K562 (cell line): ENCODE measurements at regions not wholly inside any gene's neighbourhood (a gene's known extent, or its start where the extent isn't known, plus 50 kb on each side); places are given as distances from the start of the nearest gene placed in this dataset.
"Not testable (repeated sequence)": the region's sequence is repeated elsewhere in the genome, so short reads cannot be mapped to it uniquely, and the experiment has no call there.

Experiments
- ATAC-seq: fragments of 200-7000 bp; cut with Tn5 transposase; 3 replicates; pipeline ENCODE4 v1.9.1; 2020; ENCODE audit warnings: moderate library complexity
- BruUV-seq: library from RNA; stranded (reverse); fragments of 400-500 nt; replicated peaks from 2 replicates; lab custom pipeline; 2021; lab: Mats Ljungman, UMichigan
- CTCF ChIA-PET: fragments of 300-600 bp; formaldehyde crosslinking; extraction: SDS; loops from one replicate; lab custom pipeline; 2021; ENCODE audit warnings: low intra/inter-chr PET ratio; lab: Yijun Ruan, JAX
- POLR2A ChIA-PET: fragments of 300-600, 350-650 bp; sonication (Branson Sonifier 250); formaldehyde crosslinking; extraction: SDS; loops from one replicate; lab custom pipeline; 2021; ENCODE audit warnings: antibody characterized with exemption, inconsistent platforms; lab: Yijun Ruan, JAX
- DNase-seq, 4 experiments: peaks; one replicate each; pipeline versions ENCODE4 v3.0.0 to v3.0.0-alpha.2; 2011 to 2018; ENCODE audit warnings: low spot score in 3 of 4, mixed read lengths in 3 of 4; ENCODE audit errors: extremely low read depth in 1 of 4
- FAIRE-seq: peaks from 2 replicates; lab custom pipeline; 2011; peaks lifted over from hg19 to GRCh38; lab: Jason Lieb, UNC
- H2AFZ ChIP-seq: 2 replicates; pipeline ENCODE4 v1.6.0; 2011; ENCODE audit warnings: low read depth, low read length, control low read depth, inconsistent platforms
- H3K27ac ChIP-seq: fragments of 200-600 bp; 3 replicates; pipeline ENCODE4 v1.8.0; 2011; ENCODE audit warnings: low read depth, mild to moderate bottlenecking, control low read depth, inconsistent platforms, low read length, moderate library complexity, mixed read lengths; ENCODE audit errors: extremely low read depth
- H3K27me3 ChIP-seq, 2 experiments: fragments of 300-600 bp in 1 of 2; 2 replicates in 1 of 2; 3 replicates in 1 of 2; pipeline versions ENCODE4 v1.6.0 to v1.8.0; 2011; ENCODE audit warnings: inconsistent platforms in 2 of 2, low read length in 2 of 2, mild to moderate bottlenecking in 1 of 2, mixed read lengths in 1 of 2, moderate library complexity in 1 of 2; ENCODE audit not compliant: control insufficient read depth in 2 of 2, insufficient read depth in 2 of 2
- H3K36me3 ChIP-seq: fragments of 300-600 bp; 3 replicates; pipeline ENCODE4 v1.8.0; 2011; ENCODE audit warnings: mild to moderate bottlenecking, low read length, inconsistent platforms; ENCODE audit not compliant: control insufficient read depth, insufficient read depth
- H3K4me1 ChIP-seq, 2 experiments: fragments of 200-600 bp in 1 of 2; replicated peaks in 1 of 2; 2 replicates in 1 of 2; 3 replicates in 1 of 2; pipeline versions ENCODE4 v1.5.1 to v1.8.0; 2011; ENCODE audit warnings: inconsistent platforms in 2 of 2, low read length in 2 of 2, mild to moderate bottlenecking in 1 of 2, mixed read lengths in 1 of 2, moderate library complexity in 1 of 2; ENCODE audit not compliant: control insufficient read depth in 2 of 2, insufficient read depth in 2 of 2
- H3K4me2 ChIP-seq: 2 replicates; pipeline ENCODE4 v1.6.1; 2011; ENCODE audit warnings: low read length, control low read depth, inconsistent platforms, mixed read lengths; ENCODE audit not compliant: insufficient read depth
- H3K4me3 ChIP-seq: fragments of 200-600 bp; sonication (generic), shearing (Covaris generic); 2 replicates; pipeline ENCODE4 v1.5.1; 2016; ENCODE audit warnings: control low read depth, inconsistent platforms
- H3K79me2 ChIP-seq: fragments of 200-600 bp; 3 replicates; pipeline ENCODE4 v1.8.0; 2011; ENCODE audit warnings: low read length, inconsistent platforms; ENCODE audit not compliant: control insufficient read depth, insufficient read depth
- H3K9ac ChIP-seq, 2 experiments: 2 replicates each; pipeline versions ENCODE4 v1.6.0 to v1.6.1; 2011; ENCODE audit warnings: low read depth in 2 of 2, low read length in 2 of 2, control low read depth in 1 of 2, inconsistent platforms in 1 of 2, mild to moderate bottlenecking in 1 of 2, mixed read lengths in 1 of 2; ENCODE audit not compliant: insufficient read depth in 1 of 2
- H3K9me1 ChIP-seq: one replicate; pipeline ENCODE4 v1.6.0; 2011; ENCODE audit warnings: inconsistent platforms, mild to moderate bottlenecking, low read length, moderate library complexity; ENCODE audit not compliant: control insufficient read depth, insufficient read depth
- H3K9me3 ChIP-seq: replicated peaks from 2 replicates; pipeline ENCODE4 v1.5.1; 2011; ENCODE audit warnings: low read depth, low read length, inconsistent platforms; ENCODE audit not compliant: control insufficient read depth, insufficient read depth
- H4K20me1 ChIP-seq: replicated peaks from 2 replicates; pipeline ENCODE4 v1.6.1; 2011; ENCODE audit warnings: low read length, inconsistent platforms, mixed read lengths; ENCODE audit not compliant: control insufficient read depth, insufficient read depth
- COPS2 ChIP-seq: fragments of 450-650 bp; conservative IDR thresholded peaks from 2 replicates; pipeline ENCODE4 v1.6.1; 2016; ENCODE audit warnings: mild to moderate bottlenecking, moderate library complexity
- WGBS: fragments of 100-300 bp; shearing (Covaris generic); methylation state at CpG from one replicate; pipeline ENCODE4 v1.1.6; 2016; ENCODE audit warnings: low coverage, mixed read lengths; ENCODE audit not compliant: insufficient coverage; ENCODE audit errors: missing lambda C conversion rate; 5-methylcytosine and 5-hydroxymethylcytosine counted together
- in situ Hi-C: fragments of 300-500 bp; cut with MboI; formaldehyde crosslinking; loops from 4 replicates; pipeline ENCODE4 v1.15.0; 2018; ENCODE audit warnings: inconsistent platforms, mixed read lengths
- intact Hi-C: fragments of 100-400 bp; cut with micrococcal nuclease; formaldehyde crosslinking; loops from 2 replicates; pipeline ENCODE4 v1.14.2; 2022

DNA sequence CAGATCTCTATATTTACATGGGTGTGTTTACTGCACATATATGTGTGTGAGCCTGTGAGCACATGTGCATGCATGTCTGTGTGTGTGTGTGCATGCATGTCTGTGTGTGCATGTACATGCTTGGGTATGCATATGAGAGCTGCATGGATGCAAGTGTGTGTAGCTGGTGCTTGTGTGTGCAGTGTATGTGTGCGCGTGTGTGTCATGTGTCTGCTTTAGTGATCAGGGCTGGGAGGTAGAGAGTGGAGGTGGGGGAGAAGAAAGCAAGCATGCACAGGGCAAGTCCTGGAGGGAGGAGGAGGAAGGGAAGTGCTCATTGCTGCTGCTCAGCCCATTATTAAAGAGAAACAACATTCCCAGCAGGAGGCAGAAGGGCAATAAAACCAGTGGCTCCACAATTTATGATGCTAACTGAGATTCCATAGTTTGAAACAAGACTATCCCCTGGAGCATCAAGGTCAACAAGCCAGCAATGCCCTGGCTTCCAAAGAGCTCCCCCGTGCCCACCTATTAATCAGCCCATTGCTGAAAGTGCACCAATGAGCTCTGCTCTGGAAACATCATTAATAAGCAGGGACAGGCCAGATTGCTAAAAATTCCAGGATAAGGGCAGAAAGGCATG, 414.0 kb downstream of the MAFB start:
- ATAC-seq: no peak
- POLR2A ChIA-PET: no interaction called here
- Histone ChIP-seq H3K4me3 (no peak overlapping the region), H3K36me3 (no peaks in the 10 kb centered on the region), H3K4me2 (no peak overlapping the region), H2AFZ (no peak overlapping the region), H3K79me2 (no peaks in the 10 kb centered on the region), H3K9ac (no peak overlapping the region), H3K9me3 (no peaks in the 10 kb centered on the region), H3K9me1 (no peaks in the 10 kb centered on the region), H3K27ac (no peak overlapping the region), H3K27me3 (no peaks in the 10 kb centered on the region; a peak in 1 of 5 replicates), H4K20me1 (no peaks in the 10 kb centered on the region), H3K4me1 (no peaks in the 10 kb centered on the region)
- 5% methylated on average over 3 of the region's 3 CpGs for WGBS
- intact Hi-C loops (no loop called here), in situ Hi-C loops (no loop called here)
- no peak for FAIRE-seq
- DNase-seq: no peak
- TF ChIP-seq COPS2: no peak
- CTCF ChIA-PET: no interaction called here
- no TSS peak for BruUV-seq

DNA sequence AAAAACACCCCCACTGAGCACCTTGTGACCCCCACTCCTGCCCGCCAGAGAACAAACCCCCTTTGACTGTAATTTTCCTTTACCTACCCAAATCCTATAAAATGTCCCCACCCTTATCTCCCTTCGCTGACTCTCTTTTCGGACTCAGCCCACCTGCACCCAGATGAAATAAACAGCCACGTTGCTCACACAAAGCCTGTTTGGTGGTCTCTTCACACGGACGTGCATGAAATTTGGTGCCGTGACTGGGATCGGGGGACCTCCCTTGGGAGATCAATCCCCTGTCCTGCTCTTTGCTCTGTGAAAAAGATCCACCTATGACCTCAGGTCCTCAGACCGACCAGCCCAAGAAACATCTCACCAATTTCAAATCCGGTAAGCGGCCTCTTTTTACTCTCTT, 419.8 kb downstream of the MAFB start:
- H3K9me3 ChIP-seq, H3K4me2 ChIP-seq, H2AFZ ChIP-seq, H3K4me1 ChIP-seq, BruUV-seq, CTCF ChIA-PET, POLR2A ChIA-PET, FAIRE-seq, H3K9ac ChIP-seq, H4K20me1 ChIP-seq, in situ Hi-C loops, H3K9me1 ChIP-seq, H3K27ac ChIP-seq, H3K79me2 ChIP-seq, H3K4me3 ChIP-seq, H3K27me3 ChIP-seq, ATAC-seq, H3K36me3 ChIP-seq, DNase-seq: not testable (repeated sequence)
- whole genome bisulfite sequencing: 0% methylated on average over 8 of the region's 11 CpGs
- intact Hi-C loops: loop anchor here (10.0 kb wide), 1 partner anchor 206 kb away; no protein-coding TSS in a partner anchor
